Vagina (tissue), 2 donors: ENCODE measurements at regions not wholly inside any gene's neighbourhood (a gene's known extent, or its start where the extent isn't known, plus 50 kb on each side); places are given as distances from the start of the nearest gene placed in this dataset. TPM values are rescaled to one million over a fixed set of nuclear protein-coding genes. Genes with fewer than 3 reads are reported as not detected.

ENCODE experiments used
- microRNA-seq: library from miRNA; unstranded; fragments of <30 nt; microRNA quantifications from one replicate; pipeline ENCODE4, GENCODE V29; 2017; ENCODE audit warnings: borderline number of aligned reads, borderline replicate concordance
- small RNA-seq: library from RNA; depleted of rRNA; stranded (forward); fragments of <200 nt; gene quantifications from one replicate; pipeline ENCODE3, GENCODE V24; 2016

Small RNA genes in the stretch of these regions (microRNA-seq; reads per million reads assigned to microRNA genes)
- not detected for gene MIR5701-2

Small RNA genes in the stretch of these regions (small RNA-seq; reads per million reads assigned to genes)
- gene AC135068.3 (not detected), gene MIR5701-2 (not detected)
